MM.1S (cell line): ENCODE measurements at regions not wholly inside any gene's neighbourhood (a gene's known extent, or its start where the extent isn't known, plus 50 kb on each side); places are given as distances from the start of the nearest gene placed in this dataset.

Experiments
- CTCF ChIP-seq: fragments of 300-600 bp; sonication (generic); IDR thresholded peaks from 2 replicates; pipeline ENCODE4 v1.5.1; 2016; ENCODE audit warnings: antibody characterized with exemption, low read length, mixed read lengths
- EZH2 ChIP-seq: fragments of 300-600 bp; sonication (generic); optimal IDR thresholded peaks from 2 replicates; pipeline ENCODE3; 2017; ENCODE audit warnings: low read depth, mild to moderate bottlenecking, antibody characterized with exemption, low read length, mixed read lengths
- EZH2phosphoT487 ChIP-seq: fragments of 300-600 bp; sonication (generic); IDR thresholded peaks from 2 replicates; pipeline ENCODE4 v1.6.1; 2018; ENCODE audit warnings: antibody characterized with exemption, low read length

DNA sequence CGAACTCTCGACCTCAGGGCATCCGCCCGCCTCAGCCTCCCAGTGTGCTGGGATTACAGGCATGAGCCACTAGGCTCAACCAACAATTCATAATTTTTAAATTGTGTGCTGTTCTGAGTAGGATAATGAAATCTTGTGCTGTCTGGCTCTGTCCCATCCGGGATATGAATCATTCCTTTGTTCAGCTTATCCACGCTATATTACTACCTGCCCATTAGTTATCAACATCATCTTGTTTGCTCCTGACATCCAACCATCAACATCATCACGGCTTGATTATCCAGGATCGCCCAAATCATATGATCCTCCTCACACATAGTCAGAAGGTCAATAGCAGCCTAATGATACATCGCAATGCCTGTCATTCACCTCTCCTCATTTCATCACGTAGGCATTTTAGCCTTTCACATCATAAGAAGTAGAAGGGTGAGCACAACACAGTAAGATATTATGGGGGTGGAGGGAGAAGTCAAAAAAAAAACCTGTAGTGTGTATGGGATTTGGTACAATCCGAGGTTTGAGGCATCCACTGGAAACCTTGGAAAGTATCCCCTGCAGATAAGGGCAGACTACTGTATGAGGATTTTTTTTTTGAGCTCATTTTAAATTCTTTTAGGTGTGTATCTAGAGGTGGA, 77.0 kb upstream of the SIAH1 start:
- no peak for TF ChIP-seq CTCF
- no peak for TF ChIP-seq EZH2
- TF ChIP-seq EZH2phosphoT487 = no peak
